HS-5 (cell line): ENCODE measurements at regions not wholly inside any gene's neighbourhood (a gene's known extent, or its start where the extent isn't known, plus 50 kb on each side); places are given as distances from the start of the nearest gene placed in this dataset.
"Not testable (repeated sequence)": the region's sequence is repeated elsewhere in the genome, so short reads cannot be mapped to it uniquely, and the experiment has no call there.

ENCODE experiments used
- DNase-seq: peaks from one replicate; pipeline ENCODE4 v3.0.0-alpha.2; 2012; ENCODE audit warnings: low read depth

GRCh38 chrX:113512700-113513395 is 672.2 kb upstream of the AMOT start:
- peak; percentile 86 for DNase-seq

GRCh38 chrX:113510586-113510985 is 670.0 kb upstream of the AMOT start:
- DNase-seq = no peak

GRCh38 chrX:113492895-113493294 is 652.3 kb upstream of the AMOT start:
- no peak for DNase-seq

GRCh38 chrX:113473418-113473817 is 632.8 kb upstream of the AMOT start:
- DNase-seq = no peak

GRCh38 chrX:113473015-113473414 is 632.4 kb upstream of the AMOT start:
- DNase-seq = not testable (repeated sequence)

- DNase-seq = no peak
Measured at GRCh38 chrX:113470166-113470565, 629.5 kb upstream of the AMOT start.

GRCh38 chrX:113457719-113458118 is 617.1 kb upstream of the AMOT start:
- no peak for DNase-seq

- no peak for DNase-seq
Measured at GRCh38 chrX:113455582-113455981, 615.0 kb upstream of the AMOT start.

GRCh38 chrX:113429011-113429410 is 588.4 kb upstream of the AMOT start:
- DNase-seq = no peak

GRCh38 chrX:113422323-113422722 is 581.7 kb upstream of the AMOT start:
- DNase-seq = no peak

- no peak for DNase-seq
Measured at GRCh38 chrX:113421432-113421831, 580.8 kb upstream of the AMOT start.

GRCh38 chrX:113412106-113412505 is 571.5 kb upstream of the AMOT start:
- DNase-seq = no peak

GRCh38 chrX:113408843-113409242 is 568.2 kb upstream of the AMOT start:
- no peak for DNase-seq

GRCh38 chrX:113400193-113400704 is 559.6 kb upstream of the AMOT start:
- peak; percentile 39 for DNase-seq

GRCh38 chrX:113399506-113400192 is 559.0 kb upstream of the AMOT start:
- DNase-seq = peak; percentile 26

GRCh38 chrX:113392355-113392754 is 551.7 kb upstream of the AMOT start:
- DNase-seq = no peak

GRCh38 chrX:113391875-113392274 is 551.2 kb upstream of the AMOT start:
- DNase-seq = no peak

- no peak for DNase-seq
Measured at GRCh38 chrX:113390531-113390930, 549.9 kb upstream of the AMOT start.

- no peak for DNase-seq
Measured at GRCh38 chrX:113389846-113390245, 549.2 kb upstream of the AMOT start.

- DNase-seq = peak; percentile 63
Measured at GRCh38 chrX:113384628-113385027, 544.0 kb upstream of the AMOT start.

GRCh38 chrX:113373421-113373820 is 532.8 kb upstream of the AMOT start:
- DNase-seq = not testable (repeated sequence)

GRCh38 chrX:113370006-113370405 is 529.4 kb upstream of the AMOT start:
- DNase-seq = no peak

- no peak for DNase-seq
Measured at GRCh38 chrX:113369056-113369455, 528.4 kb upstream of the AMOT start.

- no peak for DNase-seq
Measured at GRCh38 chrX:113353134-113353533, 512.5 kb upstream of the AMOT start.
